HFFc6 (cell line): ENCODE measurements at regions not wholly inside any gene's neighbourhood (a gene's known extent, or its start where the extent isn't known, plus 50 kb on each side); places are given as distances from the start of the nearest gene placed in this dataset.

Experiments
- DNase-seq: peaks from one replicate; pipeline ENCODE4 v3.0.0-alpha.2; 2018
- H3K27ac Mint-ChIP-seq: 2 replicates; pipeline ENCODE4 v1.8.0; 2020; ENCODE audit warnings: mild to moderate bottlenecking, mixed read lengths
- H3K27me3 Mint-ChIP-seq: 2 replicates; pipeline ENCODE4 v1.8.0; 2021; ENCODE audit warnings: mild to moderate bottlenecking, moderate library complexity, mixed read lengths; ENCODE audit not compliant: insufficient read depth
- H3K36me3 Mint-ChIP-seq: 2 replicates; pipeline ENCODE4 v1.8.0; 2021; ENCODE audit warnings: low read depth, mixed read lengths
- H3K4me1 Mint-ChIP-seq: 2 replicates; pipeline ENCODE4 v1.8.0; 2020; ENCODE audit warnings: low read depth, mixed read lengths
- H3K4me3 Mint-ChIP-seq: 2 replicates; pipeline ENCODE4 v1.8.0; 2020; ENCODE audit warnings: mild to moderate bottlenecking, moderate library complexity, mixed read lengths
- H3K9me3 Mint-ChIP-seq: 2 replicates; pipeline ENCODE4 v1.8.0; 2020; ENCODE audit warnings: mild to moderate bottlenecking, mixed read lengths
- CTCF ChIP-seq: fragments of 200-600 bp; sonication (generic); IDR thresholded peaks from 2 replicates; pipeline ENCODE4 v1.5.0; 2021; ENCODE audit warnings: antibody characterized with exemption, mild to moderate bottlenecking

GRCh38 chr15:69885173-69885955 is 212.4 kb downstream of the TLE3 start:
- Mint-ChIP-seq H3K4me1 (no peaks in the 10 kb centered on the region), H3K36me3 (0 out of 2 replicates have a peak, but pooled peaks cover 4% of the 10 kb centered on the region), H3K4me3 (no peak overlapping the region), H3K9me3 (no peaks in the 10 kb centered on the region; the same call in 1 of the 2 replicates), H3K27ac (no peak overlapping the region), H3K27me3 (peaks cover 40% of the 10 kb centered on the region)
- no peak for TF ChIP-seq CTCF
- DNase-seq: no peak

- no peaks in the 10 kb centered on the region for H3K4me1 Mint-ChIP-seq
- no peak overlapping the region for H3K4me3 Mint-ChIP-seq
- H3K36me3 Mint-ChIP-seq: 0 out of 2 replicates have a peak, but pooled peaks cover 4% of the 10 kb centered on the region
- no peak overlapping the region for H3K27ac Mint-ChIP-seq
- no peak for DNase-seq
- no peaks in the 10 kb centered on the region; the same call in 1 of the 2 replicates for H3K9me3 Mint-ChIP-seq
- TF ChIP-seq CTCF: no peak
- peaks cover 42% of the 10 kb centered on the region for H3K27me3 Mint-ChIP-seq
Observed at GRCh38 chr15:69887009-69887408, 210.7 kb downstream of the TLE3 start.

- no peak overlapping the region for H3K4me3 Mint-ChIP-seq
- 0 out of 2 replicates have a peak, but pooled peaks cover 4% of the 10 kb centered on the region for H3K36me3 Mint-ChIP-seq
- no peak for TF ChIP-seq CTCF
- no peak overlapping the region for H3K27ac Mint-ChIP-seq
- H3K4me1 Mint-ChIP-seq: no peaks in the 10 kb centered on the region
- DNase-seq: no peak
- peaks cover 43% of the 10 kb centered on the region for H3K27me3 Mint-ChIP-seq
- H3K9me3 Mint-ChIP-seq: no peaks in the 10 kb centered on the region; the same call in 1 of the 2 replicates
Observed at GRCh38 chr15:69887553-69887952, 210.2 kb downstream of the TLE3 start.

- no peak overlapping the region for H3K4me3 Mint-ChIP-seq
- no peak overlapping the region for H3K27ac Mint-ChIP-seq
- H3K4me1 Mint-ChIP-seq: no peaks in the 10 kb centered on the region
- no peak for DNase-seq
- peaks cover 41% of the 10 kb centered on the region for H3K27me3 Mint-ChIP-seq
- H3K9me3 Mint-ChIP-seq: no peaks in the 10 kb centered on the region; the same call in 1 of the 2 replicates
- H3K36me3 Mint-ChIP-seq: 0 out of 2 replicates have a peak, but pooled peaks cover under 1% of the 10 kb centered on the region
- TF ChIP-seq CTCF: no peak
Observed at GRCh38 chr15:69888406-69888805, 209.3 kb downstream of the TLE3 start.

GRCh38 chr15:69891070-69891536 is 206.6 kb downstream of the TLE3 start:
- H3K4me3 Mint-ChIP-seq: no peak overlapping the region
- TF ChIP-seq CTCF: no peak
- peaks cover 52% of the 10 kb centered on the region for H3K27me3 Mint-ChIP-seq
- H3K9me3 Mint-ChIP-seq: no peaks in the 10 kb centered on the region; the same call in 1 of the 2 replicates
- DNase-seq: no peak
- H3K36me3 Mint-ChIP-seq: no peaks in the 10 kb centered on the region
- H3K4me1 Mint-ChIP-seq: no peaks in the 10 kb centered on the region
- no peak overlapping the region for H3K27ac Mint-ChIP-seq
